Testis (tissue), 2 donors: ENCODE measurements at regions not wholly inside any gene's neighbourhood (a gene's known extent, or its start where the extent isn't known, plus 50 kb on each side); places are given as distances from the start of the nearest gene placed in this dataset.
"Not testable (repeated sequence)": the region's sequence is repeated elsewhere in the genome, so short reads cannot be mapped to it uniquely, and the experiment has no call there.

Experiments used
- DNase-seq: peaks from one replicate; pipeline ENCODE4 v3.0.0-alpha.2; 2019
- H3K27ac ChIP-seq, 2 donors: fragments of 200-600 bp; sonication (generic); one replicate each; pipeline ENCODE4 v1.5.1; 2019
- H3K27me3 ChIP-seq: fragments of 200-600 bp; sonication (generic); one replicate; pipeline ENCODE4 v1.5.1; 2019
- H3K36me3 ChIP-seq: fragments of 200-600 bp; sonication (generic); one replicate; pipeline ENCODE4 v1.5.1; 2017; ENCODE audit warnings: low read depth; ENCODE audit errors: missing control alignments
- H3K4me1 ChIP-seq: fragments of 200-600 bp; sonication (generic); one replicate; pipeline ENCODE4 v1.5.1; 2019
- H3K4me3 ChIP-seq, 2 donors: fragments of 200-600 bp; sonication (generic); one replicate each; pipeline ENCODE4 v1.5.1; 2017 to 2019
- H3K9me3 ChIP-seq: fragments of 200-600 bp; sonication (generic); one replicate; pipeline ENCODE4 v1.5.1; 2017
- CTCF ChIP-seq, 3 experiments: fragments of 450-650 bp in 2 of 3; fragments of 200-600 bp in 1 of 3; sonication (generic) in 1 of 3; IDR thresholded peaks; one replicate each; pipeline ENCODE4 v1.5.1; 2016 to 2019; ENCODE audit warnings: antibody characterized with exemption in 3 of 3, mild to moderate bottlenecking in 2 of 3, moderate library complexity in 1 of 3
- POLR2A ChIP-seq: fragments of 450-650 bp; IDR thresholded peaks from one replicate; pipeline ENCODE4 v1.6.1; 2017; ENCODE audit warnings: antibody characterized with exemption, mild to moderate bottlenecking, moderate library complexity
- WGBS, 2 donors: methylation state at CpG; one replicate each; pipeline ENCODE4 v1.1.5; 2018; 5-methylcytosine and 5-hydroxymethylcytosine counted together
- intact Hi-C: fragments of 100-400 bp; cut with DNase I; formaldehyde crosslinking; loops from one replicate; pipeline ENCODE4 v1.15.1; 2023; ENCODE audit warnings: low total_unique reads

GRCh38 chr20:48131581-48131980, 346.3 kb upstream of the SULF2 start:
- H3K4me1 ChIP-seq: peaks cover 7% of the 10 kb centered on the region
- 46 to 47% methylated on average over 3 of the region's 3 CpGs for WGBS, 2 donors
- no peak overlapping the region for H3K27ac ChIP-seq
- H3K9me3 ChIP-seq: no peaks in the 10 kb centered on the region
- H3K36me3 ChIP-seq: no peaks in the 10 kb centered on the region
- TF ChIP-seq POLR2A: no peak
- TF ChIP-seq CTCF (IDR thresholded peaks at IDR 0.05): no peak
- DNase-seq: peak; percentile 33
- no peak overlapping the region for H3K4me3 ChIP-seq
- intact Hi-C loops: no loop called here
- no peaks in the 10 kb centered on the region for H3K27me3 ChIP-seq

- H3K27me3 ChIP-seq: no peaks in the 10 kb centered on the region
- TF ChIP-seq POLR2A (no peak), CTCF (IDR thresholded peaks at IDR 0.05) (no peak)
- H3K36me3 ChIP-seq: no peaks in the 10 kb centered on the region
- H3K4me1 ChIP-seq: peaks cover 7% of the 10 kb centered on the region
- peak; percentile 25 for DNase-seq
- no peaks in the 10 kb centered on the region for H3K9me3 ChIP-seq
- WGBS, 2 donors: 49 to 52% methylated on average over 5 of the region's 5 CpGs
- no peak overlapping the region for H3K4me3 ChIP-seq
- intact Hi-C loops: no loop called here
- H3K27ac ChIP-seq: no peak overlapping the region
Measured at GRCh38 chr20:48129345-48129942, 344.2 kb upstream of the SULF2 start.

GRCh38 chr20:48128436-48128835, 343.2 kb upstream of the SULF2 start:
- H3K27ac ChIP-seq: no peak overlapping the region
- no peak overlapping the region for H3K4me3 ChIP-seq
- H3K36me3 ChIP-seq: no peaks in the 10 kb centered on the region
- intact Hi-C loops: no loop called here
- TF ChIP-seq CTCF (IDR thresholded peaks at IDR 0.05) (no peak), POLR2A (no peak)
- H3K9me3 ChIP-seq: no peaks in the 10 kb centered on the region
- peaks cover 7% of the 10 kb centered on the region for H3K4me1 ChIP-seq
- no peak for DNase-seq
- WGBS, 2 donors: 87 to 91% methylated on average over 3 of the region's 3 CpGs
- H3K27me3 ChIP-seq: no peaks in the 10 kb centered on the region

- H3K4me1 ChIP-seq, H3K27ac ChIP-seq, intact Hi-C loops, H3K4me3 ChIP-seq, H3K36me3 ChIP-seq, H3K9me3 ChIP-seq, H3K27me3 ChIP-seq, DNase-seq: not testable (repeated sequence)
- 60 to 62% methylated on average over 10 of the region's 10 CpGs for WGBS, 2 donors
Measured at GRCh38 chr20:48127964-48128363, 342.7 kb upstream of the SULF2 start.

- intact Hi-C loops, DNase-seq, H3K27me3 ChIP-seq, H3K27ac ChIP-seq, H3K4me1 ChIP-seq, H3K36me3 ChIP-seq, H3K4me3 ChIP-seq, H3K9me3 ChIP-seq: not testable (repeated sequence)
- 82 to 86% methylated on average over 13 of the region's 13 CpGs for WGBS, 2 donors
Measured at GRCh38 chr20:48127133-48127532, 341.9 kb upstream of the SULF2 start.

GRCh38 chr20:48126227-48126740, 341.0 kb upstream of the SULF2 start:
- DNase-seq: no peak
- intact Hi-C loops: no loop called here

More at GRCh38 chr20:48126227-48126740, 341.0 kb upstream of the SULF2 start:
- 74 to 76% methylated on average over 8 of the region's 8 CpGs for WGBS, 2 donors
- H3K36me3 ChIP-seq: no peaks in the 10 kb centered on the region
- TF ChIP-seq POLR2A (no peak), CTCF (IDR thresholded peaks at IDR 0.05) (no peak)
- H3K4me3 ChIP-seq: no peak overlapping the region
- no peaks in the 10 kb centered on the region for H3K9me3 ChIP-seq
- H3K4me1 ChIP-seq: peaks cover 7% of the 10 kb centered on the region
- no peak overlapping the region for H3K27ac ChIP-seq
- H3K27me3 ChIP-seq: no peaks in the 10 kb centered on the region
